Ascending aorta (tissue), 2 donors: ENCODE measurements at regions not wholly inside any gene's neighbourhood (a gene's known extent, or its start where the extent isn't known, plus 50 kb on each side); places are given as distances from the start of the nearest gene placed in this dataset.

Experiments
- DNase-seq, 2 donors: peaks; one replicate each; pipeline ENCODE4 v3.0.0-alpha.2; 2019; ENCODE audit warnings: low spot score in 2 of 2
- H3K27ac ChIP-seq, 2 donors: fragments of 200-600 bp; sonication (generic); one replicate each; pipeline ENCODE4 v1.5.1; 2016 to 2017; ENCODE audit warnings: mild to moderate bottlenecking in 1 of 2
- H3K27me3 ChIP-seq: fragments of 200-600 bp; sonication (generic); one replicate; pipeline ENCODE4 v1.5.1; 2017
- H3K36me3 ChIP-seq, 2 donors: fragments of 200-600 bp; sonication (generic); one replicate each; pipeline ENCODE4 v1.5.1; 2016
- H3K4me1 ChIP-seq, 2 donors: fragments of 200-600 bp; sonication (generic); one replicate each; pipeline ENCODE4 v1.5.1; 2016 to 2017; ENCODE audit warnings: mild to moderate bottlenecking in 1 of 2
- H3K4me3 ChIP-seq, 2 donors: fragments of 200-600 bp; sonication (generic); one replicate each; pipeline ENCODE4 v1.5.1; 2016 to 2017; ENCODE audit warnings: mild to moderate bottlenecking in 1 of 2
- H3K9me3 ChIP-seq, 2 donors: fragments of 200-600 bp; sonication (generic); one replicate each; pipeline ENCODE4 v1.5.1; 2016
- CTCF ChIP-seq, 3 experiments: fragments of 200-600 bp in 2 of 3; fragments of 450-650 bp in 1 of 3; sonication (generic) in 2 of 3; IDR thresholded peaks; one replicate each; pipeline ENCODE4 v1.5.1; 2016 to 2019; ENCODE audit warnings: antibody characterized with exemption in 3 of 3, mild to moderate bottlenecking in 1 of 3, moderate library complexity in 1 of 3
- intact Hi-C: fragments of 100-400 bp; cut with DNase I; formaldehyde crosslinking; loops from one replicate; pipeline ENCODE4 v1.15.1; 2023

DNA sequence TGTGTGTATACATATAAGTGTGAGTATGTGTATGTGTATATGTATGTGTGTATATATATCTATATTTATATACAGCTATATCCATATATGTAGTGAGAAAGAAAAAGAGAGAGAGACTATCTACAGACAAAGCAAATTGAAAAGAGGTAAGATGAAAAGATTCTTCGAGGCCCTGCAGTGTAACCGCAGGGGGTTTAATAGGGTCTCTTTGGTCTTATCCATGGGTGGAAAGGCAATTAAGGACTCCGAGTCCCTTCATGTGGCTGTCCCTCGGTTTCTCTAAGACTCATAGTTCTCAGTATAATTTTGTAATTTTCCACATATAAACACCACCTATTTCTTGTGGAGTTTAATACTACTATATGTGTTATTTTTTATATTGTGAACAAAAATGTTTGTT is 50.6 kb upstream of the JAZF1 start:
- Histone ChIP-seq H3K4me3 (no peak overlapping the region), H3K4me1 (no peaks in the 10 kb centered on the region), H3K36me3 (no peaks in the 10 kb centered on the region), H3K9me3 (no peaks in the 10 kb centered on the region), H3K27me3 (no peaks in the 10 kb centered on the region), H3K27ac (no peak overlapping the region)
- no peak for TF ChIP-seq CTCF (IDR thresholded peaks at IDR 0.05)
- intact Hi-C loops = no loop called here
- no peak for DNase-seq

DNA sequence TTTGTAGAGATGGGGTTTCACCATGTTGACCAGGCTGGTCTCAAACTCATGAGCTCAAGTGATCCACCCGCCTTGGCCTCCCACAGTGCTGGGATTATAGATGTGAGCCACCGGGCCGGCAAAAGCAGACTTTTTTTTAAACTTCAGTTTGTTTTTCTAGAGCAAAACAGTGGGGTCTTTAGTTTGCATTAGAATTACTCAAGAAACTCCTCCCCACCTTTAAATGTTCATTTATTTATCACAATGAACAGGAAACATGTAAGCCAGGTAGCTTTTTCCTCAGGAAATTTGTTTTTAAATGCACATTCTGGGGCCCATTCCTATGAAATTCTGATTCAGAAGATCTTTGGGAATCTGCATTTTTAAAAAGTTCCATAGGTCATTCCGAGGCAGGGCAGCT is 56.0 kb upstream of the JAZF1 start:
- no peaks in the 10 kb centered on the region for H3K4me1 ChIP-seq
- no peak overlapping the region for H3K4me3 ChIP-seq
- no peak for DNase-seq
- H3K9me3 ChIP-seq = no peaks in the 10 kb centered on the region
- H3K27me3 ChIP-seq = no peaks in the 10 kb centered on the region
- H3K27ac ChIP-seq = no peak overlapping the region
- TF ChIP-seq CTCF (IDR thresholded peaks at IDR 0.05) = no peak
- intact Hi-C loops = no loop called here
- no peaks in the 10 kb centered on the region for H3K36me3 ChIP-seq

DNA sequence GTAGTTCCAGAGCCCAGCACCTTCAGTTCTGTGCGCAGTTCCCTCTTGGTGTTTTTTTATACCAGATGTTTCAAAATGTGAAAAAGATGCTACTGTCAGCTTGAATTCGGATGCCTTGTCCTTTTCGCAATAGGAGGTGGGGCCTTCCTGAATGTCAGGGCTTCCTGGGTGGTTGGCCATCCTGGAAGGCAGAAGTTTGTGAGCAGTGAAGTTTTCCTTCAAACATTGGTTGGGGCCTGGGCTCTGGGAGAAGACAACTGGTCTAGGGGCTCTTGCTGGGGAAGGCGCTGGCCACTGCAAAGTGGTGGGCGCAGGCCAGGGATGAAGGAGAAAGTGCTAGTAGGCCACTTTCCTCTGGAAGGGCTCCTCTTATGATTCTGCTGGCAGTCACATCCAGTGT is 56.8 kb upstream of the JAZF1 start:
- Histone ChIP-seq H3K4me1 (no peaks in the 10 kb centered on the region), H3K27ac (no peak overlapping the region), H3K9me3 (no peaks in the 10 kb centered on the region), H3K27me3 (no peaks in the 10 kb centered on the region), H3K36me3 (no peaks in the 10 kb centered on the region), H3K4me3 (no peak overlapping the region)
- intact Hi-C loops = no loop called here
- peak in 1 of 2 donors; percentile 63 for DNase-seq
- TF ChIP-seq CTCF (IDR thresholded peaks at IDR 0.05) = no peak

- Histone ChIP-seq H3K4me3 (no peak overlapping the region), H3K27me3 (no peaks in the 10 kb centered on the region), H3K36me3 (no peaks in the 10 kb centered on the region), H3K4me1 (no peaks in the 10 kb centered on the region), H3K9me3 (no peaks in the 10 kb centered on the region), H3K27ac (no peak overlapping the region)
- intact Hi-C loops = no loop called here
- DNase-seq = no peak
- no peak for TF ChIP-seq CTCF (IDR thresholded peaks at IDR 0.05)
Observed at GRCh38 chr7:28239823-28240204, 59.2 kb upstream of the JAZF1 start.

- DNase-seq = no peak
- Histone ChIP-seq H3K9me3 (no peaks in the 10 kb centered on the region), H3K27me3 (no peaks in the 10 kb centered on the region), H3K36me3 (no peaks in the 10 kb centered on the region), H3K4me3 (no peak overlapping the region), H3K27ac (no peak overlapping the region), H3K4me1 (no peaks in the 10 kb centered on the region)
- TF ChIP-seq CTCF (IDR thresholded peaks at IDR 0.05) = no peak
- intact Hi-C loops = no loop called here
Observed at GRCh38 chr7:28240481-28240880, 59.9 kb upstream of the JAZF1 start.

- Histone ChIP-seq H3K27ac (no peak overlapping the region), H3K4me1 (no peaks in the 10 kb centered on the region), H3K36me3 (no peaks in the 10 kb centered on the region), H3K27me3 (no peaks in the 10 kb centered on the region), H3K4me3 (no peak overlapping the region), H3K9me3 (no peaks in the 10 kb centered on the region)
- intact Hi-C loops = no loop called here
- TF ChIP-seq CTCF (IDR thresholded peaks at IDR 0.05) = no peak
- DNase-seq = no peak
Observed at GRCh38 chr7:28243861-28244260, 63.3 kb upstream of the JAZF1 start.
